Caco-2 (cell line): ENCODE measurements at regions not wholly inside any gene's neighbourhood (a gene's known extent, or its start where the extent isn't known, plus 50 kb on each side); places are given as distances from the start of the nearest gene placed in this dataset.

Experiments
- BruUV-seq: library from RNA; stranded (reverse); fragments of 400-500 nt; replicated peaks from 2 replicates; lab custom pipeline; 2021; lab: Mats Ljungman, UMichigan
- CTCF ChIA-PET: fragments of 300-600 bp; sonication (Branson Sonifier 250); formaldehyde crosslinking; loops from one replicate; lab custom pipeline; 2022; ENCODE audit warnings: antibody characterized with exemption; lab: Charles Lee
- POLR2A ChIA-PET: fragments of 300-600 bp; sonication (Branson Sonifier 250); formaldehyde crosslinking; loops from one replicate; lab custom pipeline; 2022; ENCODE audit warnings: antibody characterized with exemption; lab: Charles Lee
- DNase-seq, 2 experiments: peaks; one replicate each; pipeline versions ENCODE4 v3.0.0 to v3.0.0-alpha.2; 2020 to 2022
- H3K27me3 ChIP-seq: replicated peaks from 2 replicates; pipeline ENCODE4 v1.6.0; 2011; ENCODE audit warnings: low read length; ENCODE audit not compliant: control insufficient read depth, insufficient read depth
- H3K36me3 ChIP-seq: 2 replicates; pipeline ENCODE4 v1.5.1; 2011; ENCODE audit warnings: low read length; ENCODE audit not compliant: control insufficient read depth, insufficient read depth
- H3K4me1 ChIP-seq: fragments of 250-450 bp; sonication (Bioruptor Pico); 2 replicates; pipeline ENCODE4 v1.5.1; 2020; ENCODE audit warnings: mild to moderate bottlenecking
- H3K4me3 ChIP-seq: 2 replicates; pipeline ENCODE4 v1.5.1; 2011; ENCODE audit warnings: low read depth, mild to moderate bottlenecking, control low read depth, low read length
- H3K9me3 ChIP-seq: fragments of 250-450 bp; sonication (Bioruptor Pico); 2 replicates; pipeline ENCODE4 v1.5.1; 2020; ENCODE audit warnings: mild to moderate bottlenecking, moderate library complexity
- H3K27ac Mint-ChIP-seq: one replicate; pipeline ENCODE4 v1.8.0; 2022; ENCODE audit warnings: mixed read lengths; ENCODE audit not compliant: unreplicated experiment
- H3K27me3 Mint-ChIP-seq: one replicate; pipeline ENCODE4 v1.8.0; 2022; ENCODE audit warnings: mixed read lengths; ENCODE audit not compliant: insufficient read depth, unreplicated experiment
- H3K36me3 Mint-ChIP-seq: one replicate; pipeline ENCODE4 v1.8.0; 2022; ENCODE audit warnings: mild to moderate bottlenecking, mixed read lengths; ENCODE audit not compliant: insufficient read depth, unreplicated experiment
- H3K4me1 Mint-ChIP-seq: one replicate; pipeline ENCODE4 v1.8.0; 2022; ENCODE audit warnings: low read depth, mixed read lengths; ENCODE audit not compliant: unreplicated experiment
- H3K4me3 Mint-ChIP-seq: one replicate; pipeline ENCODE4 v1.8.0; 2022; ENCODE audit warnings: mild to moderate bottlenecking, moderate library complexity, mixed read lengths; ENCODE audit not compliant: unreplicated experiment
- H3K9me3 Mint-ChIP-seq: one replicate; pipeline ENCODE4 v1.8.0; 2022; ENCODE audit warnings: mixed read lengths; ENCODE audit not compliant: unreplicated experiment
- CTCF ChIP-seq, 2 experiments: fragments of 200-600 bp in 1 of 2; IDR thresholded peaks; 1 replicate in 1 of 2; 2 replicates in 1 of 2; pipeline versions ENCODE4 v1.5.1 to v1.8.0; 2011 to 2022; ENCODE audit warnings: antibody characterized with exemption in 1 of 2, control low read depth in 1 of 2, inconsistent platforms in 1 of 2, low read depth in 1 of 2, low read length in 1 of 2, mild to moderate bottlenecking in 1 of 2, moderate library complexity in 1 of 2; ENCODE audit not compliant: insufficient read depth in 1 of 2, severe bottlenecking in 1 of 2, unreplicated experiment in 1 of 2
- intact Hi-C: fragments of 100-400 bp; cut with micrococcal nuclease; formaldehyde crosslinking; loops from one replicate; pipeline ENCODE4 v1.10.0; 2022; ENCODE audit not compliant: unreplicated experiment

DNA sequence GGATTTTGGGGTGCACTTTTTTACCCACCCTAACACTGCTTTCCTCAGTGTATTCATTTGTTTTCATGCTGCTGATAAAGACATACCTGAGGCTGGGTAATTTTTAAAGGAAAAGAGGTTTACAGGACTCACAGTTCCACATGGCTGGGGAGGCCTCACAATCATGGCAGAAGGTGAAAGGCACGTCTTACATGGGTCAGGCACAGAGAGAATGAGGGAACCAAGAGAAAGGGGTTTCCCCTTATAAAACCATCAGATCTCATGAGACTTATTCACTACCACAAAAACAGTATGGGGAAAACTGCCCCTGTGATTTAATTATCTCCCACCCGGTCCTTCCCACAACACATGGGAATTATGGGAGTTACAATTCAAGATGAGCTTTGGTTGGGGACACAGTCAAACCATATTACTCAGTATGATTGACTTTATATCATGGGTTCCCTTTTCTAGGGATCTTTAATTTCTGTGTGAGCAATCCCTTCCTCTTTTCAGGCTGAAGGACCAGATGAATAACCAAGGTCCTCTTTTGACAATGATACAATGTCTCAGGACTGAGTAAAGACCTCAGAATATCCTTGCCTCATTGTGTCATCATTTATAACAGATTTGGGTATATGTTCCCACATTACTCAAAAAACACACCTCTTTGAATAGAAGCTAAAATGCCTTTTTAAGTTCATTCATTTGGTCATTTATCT lies 100.1 kb upstream of the TRIB2 start:
- no peaks in the 10 kb centered on the region for H3K36me3 ChIP-seq
- H3K36me3 Mint-ChIP-seq: no peaks in the 10 kb centered on the region
- H3K27ac Mint-ChIP-seq: no peak overlapping the region
- no peak overlapping the region for H3K4me3 ChIP-seq
- no TSS peak for BruUV-seq
- H3K27me3 ChIP-seq: no peaks in the 10 kb centered on the region; the same call in 1 of the 2 replicates
- intact Hi-C loops: no loop called here
- no peak for TF ChIP-seq CTCF (IDR thresholded peaks at IDR 0.05; ENCODE audit: insufficient read depth in 1 of 2, low read depth in 1 of 2, low read length in 1 of 2, severe bottlenecking in 1 of 2, unreplicated experiment in 1 of 2)
- H3K9me3 ChIP-seq: no peaks in the 10 kb centered on the region
- ChIA-PET POLR2A (no interaction called here), CTCF (no interaction called here)
- H3K9me3 Mint-ChIP-seq: no peaks in the 10 kb centered on the region
- peaks cover 6% of the 10 kb centered on the region for H3K27me3 Mint-ChIP-seq
- no peak overlapping the region for H3K4me3 Mint-ChIP-seq
- no peak for DNase-seq
- H3K4me1 ChIP-seq: no peaks in the 10 kb centered on the region
- H3K4me1 Mint-ChIP-seq: no peaks in the 10 kb centered on the region

GRCh38 chr2:12617366-12617765 lies 99.4 kb upstream of the TRIB2 start:
- H3K27me3 Mint-ChIP-seq: peaks cover 6% of the 10 kb centered on the region
- no peak for TF ChIP-seq CTCF (IDR thresholded peaks at IDR 0.05; ENCODE audit: insufficient read depth in 1 of 2, low read depth in 1 of 2, low read length in 1 of 2, severe bottlenecking in 1 of 2, unreplicated experiment in 1 of 2)
- no peak overlapping the region for H3K27ac Mint-ChIP-seq
- H3K9me3 Mint-ChIP-seq: no peaks in the 10 kb centered on the region
- intact Hi-C loops: no loop called here
- Histone ChIP-seq H3K4me3 (no peak overlapping the region), H3K27me3 (no peaks in the 10 kb centered on the region; the same call in 1 of the 2 replicates), H3K36me3 (no peaks in the 10 kb centered on the region), H3K4me1 (no peaks in the 10 kb centered on the region), H3K9me3 (no peaks in the 10 kb centered on the region)
- ChIA-PET POLR2A (no interaction called here), CTCF (no interaction called here)
- no peaks in the 10 kb centered on the region for H3K4me1 Mint-ChIP-seq
- no peak overlapping the region for H3K4me3 Mint-ChIP-seq
- no peak for DNase-seq
- no TSS peak for BruUV-seq
- H3K36me3 Mint-ChIP-seq: no peaks in the 10 kb centered on the region

GRCh38 chr2:12617853-12618252 lies 98.9 kb upstream of the TRIB2 start:
- intact Hi-C loops: no loop called here
- H3K36me3 Mint-ChIP-seq: no peaks in the 10 kb centered on the region
- TF ChIP-seq CTCF (IDR thresholded peaks at IDR 0.05; ENCODE audit: insufficient read depth in 1 of 2, low read depth in 1 of 2, low read length in 1 of 2, severe bottlenecking in 1 of 2, unreplicated experiment in 1 of 2): no peak
- no peak for DNase-seq
- Histone ChIP-seq H3K4me3 (no peak overlapping the region), H3K4me1 (no peaks in the 10 kb centered on the region), H3K27me3 (no peaks in the 10 kb centered on the region; the same call in 1 of the 2 replicates), H3K9me3 (no peaks in the 10 kb centered on the region), H3K36me3 (no peaks in the 10 kb centered on the region)
- no peaks in the 10 kb centered on the region for H3K9me3 Mint-ChIP-seq
- peaks cover 6% of the 10 kb centered on the region for H3K27me3 Mint-ChIP-seq
- no peak overlapping the region for H3K27ac Mint-ChIP-seq
- no TSS peak for BruUV-seq
- ChIA-PET POLR2A (no interaction called here), CTCF (no interaction called here)
- no peak overlapping the region for H3K4me3 Mint-ChIP-seq
- H3K4me1 Mint-ChIP-seq: no peaks in the 10 kb centered on the region
